ENCODE measurements at regions not wholly inside any gene's neighbourhood (a gene's known extent, or its start where the extent isn't known, plus 50 kb on each side); places are given as distances from the start of the nearest gene placed in this dataset.

GRCh38 chr10:52703898-52704297, 68.7 kb downstream of the MBL2 start:
- no peak for TF ChIP-seq ARNTL (CRISPR knock-in tag; IDR thresholded peaks at IDR 0.05; ENCODE audit: borderline replicate concordance, low read depth)
- 0 out of 2 replicates have a peak, but pooled peaks have one; percentile 8 for TF ChIP-seq ZNF8 (CRISPR knock-in tag; IDR thresholded peaks at IDR 0.05)
- TF ChIP-seq ISL1 (CRISPR knock-in tag; IDR thresholded peaks at IDR 0.05) = peak; percentile 95
